ENCODE measurements at regions not wholly inside any gene's neighbourhood (a gene's known extent, or its start where the extent isn't known, plus 50 kb on each side); places are given as distances from the start of the nearest gene placed in this dataset.

- TF ChIP-seq, protein P1, sequence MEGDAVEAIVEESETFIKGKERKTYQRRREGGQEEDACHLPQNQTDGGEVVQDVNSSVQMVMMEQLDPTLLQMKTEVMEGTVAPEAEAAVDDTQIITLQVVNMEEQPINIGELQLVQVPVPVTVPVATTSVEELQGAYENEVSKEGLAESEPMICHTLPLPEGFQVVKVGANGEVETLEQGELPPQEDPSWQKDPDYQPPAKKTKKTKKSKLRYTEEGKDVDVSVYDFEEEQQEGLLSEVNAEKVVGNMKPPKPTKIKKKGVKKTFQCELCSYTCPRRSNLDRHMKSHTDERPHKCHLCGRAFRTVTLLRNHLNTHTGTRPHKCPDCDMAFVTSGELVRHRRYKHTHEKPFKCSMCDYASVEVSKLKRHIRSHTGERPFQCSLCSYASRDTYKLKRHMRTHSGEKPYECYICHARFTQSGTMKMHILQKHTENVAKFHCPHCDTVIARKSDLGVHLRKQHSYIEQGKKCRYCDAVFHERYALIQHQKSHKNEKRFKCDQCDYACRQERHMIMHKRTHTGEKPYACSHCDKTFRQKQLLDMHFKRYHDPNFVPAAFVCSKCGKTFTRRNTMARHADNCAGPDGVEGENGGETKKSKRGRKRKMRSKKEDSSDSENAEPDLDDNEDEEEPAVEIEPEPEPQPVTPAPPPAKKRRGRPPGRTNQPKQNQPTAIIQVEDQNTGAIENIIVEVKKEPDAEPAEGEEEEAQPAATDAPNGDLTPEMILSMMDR (IDR thresholded peaks at IDR 0.05; ENCODE audit: control extremely low read depth, extremely low read depth, low read depth, missing control alignments) = no peak
- POLR2A ChIA-PET = no interaction called here
- CTCF ChIA-PET = interaction anchor here (2.1 kb wide), 1 partner anchor 22 kb away, joined by 6 read pairs; no protein-coding TSS in a partner anchor
- DNase-seq (ENCODE audit: extremely low spot score) = no peak
Observed at GRCh38 chr4:110795971-110796370, 173.1 kb upstream of the PITX2 start.

- TF ChIP-seq, protein P1 (IDR thresholded peaks at IDR 0.05; ENCODE audit: control extremely low read depth, extremely low read depth, low read depth, missing control alignments) = no peak
- DNase-seq (ENCODE audit: extremely low spot score) = no peak
- ChIA-PET POLR2A (no interaction called here), CTCF (interaction anchor here (1.4 to 2.1 kb wide), 2 partner anchors 11 to 23 kb away, joined by 6 read pairs; no protein-coding TSS in a partner anchor)
Observed at GRCh38 chr4:110797486-110797885, 174.6 kb upstream of the PITX2 start.

DNA sequence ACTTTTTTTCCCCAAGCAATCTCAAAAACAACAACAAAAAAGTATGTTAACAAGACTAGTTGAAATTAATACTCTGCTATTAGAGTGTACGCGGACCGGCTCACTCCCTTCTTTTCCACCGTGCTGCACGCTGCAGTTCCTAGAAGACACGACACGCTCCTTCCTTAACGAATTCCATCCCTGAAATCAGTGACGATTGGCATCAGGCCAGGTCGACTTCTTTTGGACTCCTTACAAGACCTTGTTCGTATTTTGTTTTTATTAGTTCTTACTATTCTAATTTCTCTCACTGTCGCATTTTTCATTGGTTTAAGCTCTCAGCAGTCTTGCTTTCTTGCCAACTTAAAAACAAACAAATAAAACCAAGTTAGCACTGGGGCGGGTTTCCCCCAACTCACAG, 175.8 kb upstream of the PITX2 start:
- TF ChIP-seq, protein P1 (IDR thresholded peaks at IDR 0.05; ENCODE audit: control extremely low read depth, extremely low read depth, low read depth, missing control alignments) = no peak
- ChIA-PET POLR2A (no interaction called here), CTCF (no interaction called here)
- DNase-seq (ENCODE audit: extremely low spot score) = no peak

DNA sequence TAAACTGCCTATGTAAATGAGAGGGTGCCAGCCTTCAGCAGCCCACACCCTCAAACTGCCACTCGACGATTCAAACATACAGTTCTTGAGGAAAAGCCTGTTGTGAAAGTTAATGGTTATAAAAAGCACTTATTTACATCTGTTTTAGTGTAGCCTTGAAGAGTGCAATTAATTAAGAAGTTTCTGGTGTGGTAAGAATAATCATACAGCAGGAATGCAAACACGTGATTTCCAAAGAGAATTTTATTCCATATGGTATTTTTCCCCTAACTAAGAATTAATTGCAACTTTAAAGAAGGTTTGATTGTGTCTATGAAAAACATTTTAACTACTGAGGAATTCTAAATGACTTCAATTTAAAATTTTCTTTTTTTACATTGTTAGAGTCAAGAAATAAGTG, 176.3 kb upstream of the PITX2 start:
- no peak for DNase-seq (ENCODE audit: extremely low spot score)
- CTCF ChIA-PET = no interaction called here
- TF ChIP-seq, protein P1 (IDR thresholded peaks at IDR 0.05; ENCODE audit: control extremely low read depth, extremely low read depth, low read depth, missing control alignments) = no peak
- POLR2A ChIA-PET = no interaction called here

DNA sequence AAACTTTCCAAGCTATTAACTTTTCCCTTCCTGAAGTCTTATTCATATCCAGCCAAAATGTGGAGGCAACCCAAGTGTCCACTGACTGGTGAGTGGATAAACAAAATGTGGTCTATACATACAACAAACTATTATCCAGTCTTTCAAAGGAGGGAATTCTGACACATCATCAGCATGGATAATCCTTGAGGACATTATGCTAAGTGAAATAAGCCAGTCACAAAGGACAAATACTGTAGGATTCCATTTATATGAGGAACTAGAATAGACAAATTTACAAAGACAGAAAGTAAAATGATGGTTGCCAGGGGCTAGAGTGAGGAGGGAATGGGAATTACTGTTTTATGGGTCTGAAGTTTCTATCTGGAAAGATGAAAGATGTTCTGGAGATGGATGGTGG, 178.7 kb upstream of the PITX2 start:
- POLR2A ChIA-PET = no interaction called here

DNA sequence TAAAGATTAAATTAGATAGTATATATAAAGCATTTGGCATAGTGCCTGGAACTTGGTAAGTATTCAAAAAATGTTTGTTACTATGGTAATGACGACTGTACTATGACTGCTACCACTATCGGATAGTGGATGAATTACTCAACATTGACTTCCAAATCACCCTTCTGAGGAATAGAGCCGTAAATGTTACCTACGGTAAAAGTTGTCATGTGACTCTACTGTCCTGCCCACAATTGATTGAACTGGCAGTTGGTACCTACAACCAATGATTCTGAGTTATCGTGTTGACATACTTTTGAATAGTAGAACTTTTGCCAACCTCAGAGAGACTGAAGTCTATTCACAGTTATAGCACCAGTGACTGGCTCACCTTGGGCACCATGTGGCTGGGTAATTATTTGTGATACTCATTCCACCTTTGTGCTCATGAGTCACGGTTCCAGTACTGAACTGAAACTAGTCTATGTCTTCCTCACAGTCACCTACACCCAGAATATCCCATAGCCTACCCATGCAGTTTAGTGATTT, 185.5 kb upstream of the PITX2 start:
- TF ChIP-seq, protein P1 (IDR thresholded peaks at IDR 0.05; ENCODE audit: control extremely low read depth, extremely low read depth, low read depth, missing control alignments) = no peak
- POLR2A ChIA-PET = no interaction called here

More for the DNA sequence above, 178.7 kb upstream of the PITX2 start:
- no peak for DNase-seq (ENCODE audit: extremely low spot score)
- CTCF ChIA-PET = interaction anchor here (0.9 kb wide), 1 partner anchor 17 kb away, joined by 4 read pairs; no protein-coding TSS in a partner anchor
- TF ChIP-seq, protein P1 (IDR thresholded peaks at IDR 0.05; ENCODE audit: control extremely low read depth, extremely low read depth, low read depth, missing control alignments) = no peak

More for the DNA sequence above, 185.5 kb upstream of the PITX2 start:
- CTCF ChIA-PET = interaction anchor here (0.9 to 2.0 kb wide), 2 partner anchors 11 to 28 kb away, joined by 4 to 6 read pairs; no protein-coding TSS in a partner anchor
- no peak for DNase-seq (ENCODE audit: extremely low spot score)
